HG03457 (cell line): ENCODE measurements at regions not wholly inside any gene's neighbourhood (a gene's known extent, or its start where the extent isn't known, plus 50 kb on each side); places are given as distances from the start of the nearest gene placed in this dataset.

Source experiments
- ATAC-seq: cut with Tn5 transposase; IDR thresholded peaks from one replicate; pipeline ENCODE4 v1.9.1; 2021; ENCODE audit warnings: moderate number of reproducible peaks; ENCODE audit not compliant: unreplicated experiment

DNA sequence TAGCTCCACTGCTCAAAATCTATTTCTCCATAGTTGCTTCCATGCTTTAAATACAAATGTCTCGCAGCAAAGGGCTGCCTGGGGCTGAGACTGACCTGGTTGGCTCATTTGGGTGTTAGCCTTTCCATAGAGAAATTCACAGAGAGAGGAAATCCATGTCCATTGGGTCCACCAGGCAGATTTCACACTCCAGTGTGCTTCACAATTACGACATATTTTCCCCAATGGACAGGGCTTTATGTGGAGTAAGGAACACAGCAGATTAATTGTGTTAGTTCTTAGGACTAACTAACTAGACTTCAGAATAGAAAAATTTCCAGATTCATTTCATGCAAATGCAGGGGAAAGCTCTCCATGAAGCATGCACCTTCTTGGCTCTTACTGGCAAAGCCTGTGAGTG is 180.7 kb downstream of the FBXO15 start:
- no peak for ATAC-seq

DNA sequence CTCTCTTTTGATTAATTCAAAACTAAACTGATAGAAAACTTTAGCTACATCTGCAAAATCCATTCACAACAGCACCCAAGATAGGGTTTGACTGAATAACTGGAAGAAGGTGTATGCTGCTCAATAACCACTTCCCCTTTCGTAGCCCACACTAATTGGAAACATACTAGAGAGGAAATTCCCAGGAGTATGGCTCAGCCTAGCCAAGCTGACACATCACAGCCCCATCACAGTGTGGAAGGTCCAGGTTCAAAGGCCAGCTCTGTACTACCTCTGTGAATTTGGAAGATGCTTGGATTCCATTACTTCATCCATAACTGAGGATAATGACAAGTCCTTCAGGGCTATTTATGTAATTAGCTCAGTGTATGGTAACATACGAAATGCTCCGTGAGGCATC is 185.4 kb downstream of the FBXO15 start:
- ATAC-seq = no peak

DNA sequence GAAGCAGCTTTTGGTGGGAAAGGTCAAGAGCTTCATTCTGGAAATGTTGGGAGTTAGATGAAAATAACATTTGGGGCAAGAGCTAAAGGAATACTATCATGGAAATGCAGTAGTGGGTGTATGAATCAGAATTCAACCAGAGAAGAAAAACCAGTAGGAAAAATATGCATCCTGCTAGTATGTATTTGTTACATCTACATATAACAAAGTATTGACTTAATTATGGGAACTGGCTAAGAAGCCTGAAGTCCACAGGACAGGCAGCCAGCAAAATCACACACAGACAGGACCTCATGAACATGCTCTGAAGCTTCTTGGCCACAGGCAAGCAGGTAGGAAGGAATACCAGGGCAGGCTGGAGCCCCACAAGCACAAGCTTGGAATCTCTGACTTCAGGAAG is 185.8 kb downstream of the FBXO15 start:
- ATAC-seq = no peak

DNA sequence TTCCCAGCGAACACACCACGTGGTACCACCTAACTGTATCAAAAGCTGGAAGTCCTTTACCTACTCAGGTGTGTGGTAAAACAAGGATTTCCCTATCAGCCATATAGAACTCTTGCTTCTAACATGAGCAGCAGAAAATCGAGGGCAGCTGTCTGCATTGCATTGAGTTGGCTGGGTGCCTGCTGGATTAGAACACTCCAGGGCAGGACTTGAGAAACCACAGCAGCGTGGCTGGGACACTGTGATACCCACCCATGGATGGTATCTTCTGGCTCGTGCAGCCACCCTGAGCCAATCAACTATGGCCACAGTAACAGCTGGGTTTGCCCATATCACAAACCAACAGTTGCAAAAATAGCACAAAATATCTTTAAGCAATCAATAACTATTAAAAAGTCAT is 188.3 kb downstream of the FBXO15 start:
- ATAC-seq = no peak

DNA sequence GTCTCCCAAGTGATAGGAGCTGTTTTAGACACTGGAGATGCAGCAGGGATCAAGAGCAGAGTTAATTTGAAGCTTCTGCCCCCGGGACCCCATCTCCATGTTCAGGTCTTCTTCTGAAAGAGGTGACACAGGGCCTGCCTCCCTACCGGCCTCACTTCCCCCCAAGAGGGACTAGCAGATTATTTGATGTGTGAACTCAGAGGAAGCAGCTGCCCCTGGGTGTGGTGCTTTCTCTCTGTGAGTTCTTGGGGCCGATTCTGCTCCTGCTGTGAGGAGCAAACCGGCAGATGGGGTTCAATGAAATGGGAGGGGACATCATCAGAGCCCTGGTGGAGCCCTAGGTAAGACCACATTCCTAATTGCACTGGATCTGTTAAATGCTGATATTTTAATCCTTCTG is 193.4 kb downstream of the FBXO15 start:
- no peak for ATAC-seq

DNA sequence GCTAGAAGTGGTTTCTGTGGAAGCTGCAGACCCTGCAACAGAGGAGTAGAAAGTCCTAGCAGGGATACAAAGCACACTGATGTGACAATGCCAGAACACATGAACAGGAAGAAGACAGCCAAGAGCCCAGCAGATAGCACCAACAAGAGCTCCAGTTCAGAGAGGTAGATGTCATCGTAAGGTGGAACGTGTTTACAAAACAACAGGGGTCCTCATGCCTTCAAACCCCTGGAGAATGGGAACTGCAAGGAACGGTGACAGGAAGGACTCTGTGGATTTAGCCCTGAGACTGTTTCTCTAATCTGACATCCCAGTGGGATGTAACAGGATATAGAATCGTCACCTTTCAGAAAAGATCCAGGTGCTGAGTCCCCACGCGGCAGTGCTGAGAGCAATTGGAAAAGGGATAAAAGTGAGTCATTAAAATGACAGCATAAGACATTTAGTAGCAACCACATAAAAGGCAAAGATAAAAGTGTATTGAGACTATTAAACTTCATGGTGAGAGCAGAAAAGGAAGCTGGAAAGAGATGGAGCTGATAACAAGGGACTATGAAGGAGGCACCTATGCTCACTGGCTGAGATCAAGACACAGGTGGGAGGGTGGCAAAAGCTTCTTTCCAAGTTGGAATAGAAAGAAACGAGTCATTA is 195.2 kb downstream of the FBXO15 start:
- no peak for ATAC-seq

DNA sequence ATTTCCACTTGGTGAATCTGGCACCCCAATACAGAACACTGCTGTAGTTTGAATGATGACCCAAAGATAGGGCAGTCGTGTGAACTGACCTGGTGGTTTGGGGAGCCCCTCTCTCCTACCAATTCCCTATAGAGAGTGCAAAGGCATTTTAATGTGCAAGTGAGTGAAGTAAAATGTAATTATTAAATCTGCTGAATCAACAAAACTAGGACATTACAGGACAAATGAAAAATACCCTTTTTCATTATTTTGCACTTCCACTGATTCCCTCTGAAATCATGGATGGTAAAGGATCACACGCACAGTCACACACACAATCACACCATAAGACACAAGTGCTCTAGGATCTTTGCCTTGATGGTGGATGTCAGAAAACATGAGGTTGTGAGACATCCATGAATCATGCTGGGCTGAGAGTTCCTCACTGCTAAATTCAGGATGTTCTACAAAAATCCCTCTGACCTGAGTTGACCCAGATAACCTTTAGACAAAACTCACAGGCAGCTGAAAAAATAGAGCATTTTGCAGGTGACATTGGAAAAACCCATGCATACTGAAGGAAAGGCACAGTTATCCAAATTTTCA is 197.4 kb downstream of the FBXO15 start:
- no peak for ATAC-seq

DNA sequence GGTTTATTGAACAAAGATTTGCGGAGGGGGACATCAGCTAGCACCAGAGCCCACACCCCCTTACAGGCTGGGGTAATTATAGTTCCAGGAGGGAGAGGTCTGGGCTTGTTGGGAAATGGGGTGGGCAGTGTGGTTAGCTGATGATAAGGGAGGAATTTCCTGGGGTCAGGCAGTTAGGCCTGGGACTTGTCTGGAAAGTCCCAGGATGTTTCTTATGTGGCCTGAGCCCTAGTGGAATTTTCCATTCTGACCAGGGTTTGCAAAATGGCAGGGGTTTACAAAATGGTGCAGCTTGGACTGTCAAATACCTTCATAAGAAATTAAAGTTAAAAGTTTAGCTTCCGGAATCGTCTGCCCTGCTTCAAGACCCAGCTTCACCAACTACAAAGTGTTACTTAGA is 199.1 kb downstream of the FBXO15 start:
- ATAC-seq = no peak

DNA sequence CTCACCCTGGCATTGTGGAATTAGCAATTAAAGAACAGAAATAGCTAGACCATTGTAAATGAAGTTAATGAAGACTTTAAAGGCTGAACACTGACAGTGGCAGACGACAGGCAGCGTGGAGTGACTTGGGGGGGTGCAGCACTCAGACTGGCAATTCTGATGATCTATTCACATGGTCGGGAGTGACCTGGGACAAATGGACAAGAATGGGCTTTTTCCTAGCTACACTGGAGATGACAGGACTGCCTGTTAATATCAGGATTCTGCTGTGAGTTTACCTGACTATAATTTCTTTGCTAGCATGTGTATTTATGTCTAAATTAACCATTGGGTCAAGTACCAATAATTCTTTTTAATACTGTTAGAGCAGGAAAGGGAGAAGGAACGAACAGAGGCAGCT is 199.6 kb downstream of the FBXO15 start:
- no peak for ATAC-seq

DNA sequence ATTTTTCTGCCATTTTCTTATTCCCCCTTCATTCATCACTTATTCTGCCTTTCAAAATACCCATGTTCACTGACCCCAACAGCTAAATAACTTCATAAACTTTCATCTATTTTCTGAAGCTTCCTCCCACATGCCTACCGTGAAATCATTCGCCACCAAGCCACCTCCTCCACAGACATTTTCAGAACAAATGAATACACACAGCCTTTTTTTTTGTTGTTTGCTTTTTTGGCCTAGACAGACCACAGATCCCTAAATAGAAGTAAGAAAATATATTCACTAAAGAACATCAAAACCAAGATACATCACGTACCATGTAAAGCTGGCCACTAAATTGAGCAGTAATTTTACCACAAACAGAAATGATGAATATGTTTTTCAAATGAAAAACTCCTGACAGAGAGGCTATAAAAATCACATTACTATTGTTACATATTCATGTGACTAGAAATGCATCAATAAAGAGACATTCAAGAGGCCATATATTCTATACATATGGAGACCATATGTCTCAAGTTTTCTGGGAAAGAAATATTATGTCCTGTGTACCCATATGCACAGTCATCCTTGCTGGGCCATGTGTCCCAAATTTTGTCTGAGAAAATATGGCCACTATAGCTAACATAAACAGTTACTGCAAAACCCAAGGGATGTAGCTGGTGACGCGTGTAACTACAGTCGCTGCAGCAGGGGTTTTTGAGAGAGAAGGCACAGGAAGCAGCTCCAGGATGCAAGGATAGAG is 200.3 kb downstream of the FBXO15 start:
- ATAC-seq = no peak

DNA sequence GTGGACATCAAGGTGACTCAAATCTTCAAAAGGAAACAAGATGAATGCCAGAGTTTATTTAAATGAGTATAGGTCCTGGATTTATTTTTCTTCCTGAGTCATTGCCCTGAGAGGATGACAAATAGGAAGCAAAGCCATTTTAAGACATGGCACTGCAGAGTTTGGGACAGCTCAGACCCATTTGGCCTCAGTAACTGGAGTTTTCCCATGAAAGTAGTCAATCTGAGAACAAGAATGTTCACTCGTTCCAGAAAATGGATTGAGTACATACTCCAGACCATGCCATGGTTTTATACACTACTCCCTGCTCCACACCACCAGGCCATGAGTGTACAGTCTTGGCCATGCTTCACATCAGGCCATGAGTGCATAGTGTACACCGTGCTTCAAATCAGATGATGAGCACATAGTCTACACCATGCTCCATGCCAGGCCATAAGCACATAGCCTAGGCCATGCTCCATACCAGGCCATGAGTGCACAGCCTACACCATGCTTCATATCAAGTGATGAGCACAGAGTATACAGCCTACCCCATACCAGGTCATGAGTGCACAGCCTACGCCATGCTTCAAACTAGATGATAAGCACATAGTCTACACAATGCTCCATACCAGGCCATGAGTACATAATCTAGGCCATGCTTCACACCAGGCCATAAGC is 202.4 kb downstream of the FBXO15 start:
- no peak for ATAC-seq

DNA sequence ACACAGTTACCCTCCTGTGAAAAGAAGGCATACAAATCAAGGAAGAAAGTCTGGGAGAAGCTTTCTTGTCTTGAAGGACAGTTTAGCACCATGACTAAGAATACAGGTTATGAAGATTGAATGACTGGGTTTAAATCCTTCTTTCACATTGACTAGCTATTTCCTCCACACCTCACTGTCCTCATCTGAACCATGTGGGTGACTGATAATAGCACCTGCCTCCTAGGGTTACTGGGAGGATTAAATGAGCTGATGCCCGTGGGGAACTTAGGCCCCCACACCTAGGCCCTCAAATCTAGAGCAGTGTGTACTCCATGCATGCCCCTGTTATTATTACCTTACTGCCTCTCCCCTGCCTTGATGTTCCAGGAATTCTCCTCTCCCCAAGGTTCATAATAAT is 202.9 kb downstream of the FBXO15 start:
- no peak for ATAC-seq

DNA sequence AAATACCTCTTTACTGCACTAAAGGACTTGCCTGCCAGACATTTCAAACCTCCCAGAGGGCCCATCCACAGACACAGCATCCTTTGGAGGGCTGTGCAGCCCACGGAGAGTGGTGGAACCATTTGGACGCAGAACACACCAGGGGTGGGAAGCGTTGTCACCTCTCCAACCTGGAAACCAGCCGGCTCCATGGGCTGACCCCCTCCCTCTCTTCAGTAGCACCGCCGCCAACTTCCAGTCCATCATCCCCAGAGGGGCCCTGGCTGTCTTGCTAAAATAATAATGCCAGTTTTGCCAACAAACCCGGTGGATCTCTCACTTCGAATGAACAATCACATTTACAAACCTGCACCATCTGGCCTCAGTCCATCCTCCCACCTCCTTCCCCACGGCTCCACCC is 203.9 kb downstream of the FBXO15 start:
- no peak for ATAC-seq

DNA sequence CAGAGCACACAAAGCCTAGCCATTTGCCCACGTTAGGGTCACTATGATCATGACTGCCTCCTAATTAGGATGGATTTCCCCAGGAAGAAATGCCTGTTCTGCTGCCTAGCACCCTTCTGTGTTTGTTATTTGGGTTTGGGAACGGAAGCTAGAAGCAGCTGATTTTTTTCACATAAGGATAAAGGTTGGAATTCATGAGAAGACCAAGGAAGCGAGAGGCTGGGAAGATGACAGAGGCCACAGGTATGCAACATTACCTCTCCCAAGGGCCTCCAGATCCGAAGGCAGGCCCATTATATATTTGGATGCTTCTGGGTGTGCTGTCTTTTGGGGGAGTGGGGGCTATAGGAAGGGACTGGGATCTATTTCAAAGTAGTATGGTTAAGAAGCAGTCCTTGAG is 204.7 kb downstream of the FBXO15 start:
- ATAC-seq = no peak

DNA sequence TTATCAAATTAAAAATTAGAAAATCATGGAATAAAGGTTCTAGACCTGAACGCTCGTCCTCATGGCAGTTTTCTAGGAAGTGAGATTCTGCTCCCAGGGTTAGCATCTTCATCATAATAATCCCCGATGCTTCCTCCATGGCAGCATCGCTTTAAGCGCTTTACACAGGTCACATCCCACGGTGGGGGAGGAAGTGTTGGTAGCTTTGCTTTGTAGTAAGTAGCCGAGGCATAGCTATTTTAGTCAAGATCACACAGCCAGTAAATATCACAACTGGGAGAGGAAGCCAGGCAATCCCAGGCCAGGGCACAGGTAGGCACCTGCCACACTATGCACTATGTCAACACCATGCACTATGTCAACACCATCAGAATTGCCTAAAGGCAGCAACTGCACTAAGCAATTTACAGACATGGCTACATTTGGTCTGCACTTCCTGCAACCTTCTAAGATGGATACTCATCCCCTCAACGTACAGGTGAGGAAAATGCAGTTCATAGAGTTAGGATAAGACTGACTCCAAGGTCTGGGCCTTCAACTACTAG is 205.5 kb downstream of the FBXO15 start:
- no peak for ATAC-seq

DNA sequence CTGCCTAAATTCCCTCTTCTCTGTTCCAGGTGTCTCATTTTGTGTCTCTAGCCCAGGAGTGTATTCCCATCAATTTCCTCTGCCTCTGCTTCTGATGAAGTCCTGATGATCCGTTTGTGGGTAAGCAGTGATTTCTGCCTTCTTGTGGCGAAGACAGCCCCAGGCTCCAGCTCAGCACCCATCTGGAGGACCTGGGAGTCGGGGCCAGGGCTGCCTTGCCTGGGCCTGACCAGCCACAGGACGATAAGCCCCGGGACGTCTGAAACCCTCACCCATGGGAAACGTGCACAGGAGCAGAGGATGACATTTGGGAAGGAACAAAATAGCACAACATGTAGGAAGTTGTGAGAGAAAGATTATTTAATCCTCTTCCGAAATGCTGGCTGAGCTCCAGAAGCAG is 206.9 kb downstream of the FBXO15 start:
- ATAC-seq = no peak

DNA sequence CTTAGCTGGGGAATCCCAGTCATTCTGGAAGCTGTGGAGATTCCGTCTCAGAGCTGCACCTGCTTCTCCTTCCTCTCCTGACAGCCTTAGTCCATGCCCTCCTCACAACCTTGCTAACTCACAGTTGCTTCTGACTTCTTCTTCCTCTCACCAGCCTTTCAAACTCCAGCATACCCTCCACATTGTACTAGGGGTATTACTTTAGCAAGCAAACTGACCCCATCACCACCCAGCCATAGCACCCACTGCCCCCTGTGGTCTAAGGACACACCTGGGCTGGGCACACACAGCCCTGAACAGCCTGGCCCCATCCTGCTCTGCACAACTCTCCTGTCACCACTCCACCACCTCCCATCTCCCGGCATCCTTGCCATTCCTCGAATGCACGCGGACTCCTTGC is 208.2 kb downstream of the FBXO15 start:
- no peak for ATAC-seq

DNA sequence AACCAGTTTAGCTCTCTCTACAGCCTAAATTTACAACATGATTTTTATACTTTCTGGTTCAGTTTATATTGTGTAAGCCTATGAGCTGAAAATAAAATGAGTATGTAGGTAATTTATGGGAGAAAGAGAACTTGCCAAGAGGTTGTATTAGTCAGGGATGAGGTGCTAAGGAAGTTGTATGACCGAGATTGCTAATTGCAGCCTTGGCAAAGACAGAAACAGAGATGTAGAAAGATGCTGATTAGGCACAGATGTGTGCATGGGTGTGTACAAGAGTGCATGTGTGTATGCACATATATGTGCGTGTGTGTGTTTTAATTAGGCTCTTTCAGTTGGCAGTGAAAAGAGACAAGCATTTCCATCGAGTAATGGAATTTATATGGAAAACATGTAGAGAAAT is 213.9 kb downstream of the FBXO15 start:
- ATAC-seq = no peak

DNA sequence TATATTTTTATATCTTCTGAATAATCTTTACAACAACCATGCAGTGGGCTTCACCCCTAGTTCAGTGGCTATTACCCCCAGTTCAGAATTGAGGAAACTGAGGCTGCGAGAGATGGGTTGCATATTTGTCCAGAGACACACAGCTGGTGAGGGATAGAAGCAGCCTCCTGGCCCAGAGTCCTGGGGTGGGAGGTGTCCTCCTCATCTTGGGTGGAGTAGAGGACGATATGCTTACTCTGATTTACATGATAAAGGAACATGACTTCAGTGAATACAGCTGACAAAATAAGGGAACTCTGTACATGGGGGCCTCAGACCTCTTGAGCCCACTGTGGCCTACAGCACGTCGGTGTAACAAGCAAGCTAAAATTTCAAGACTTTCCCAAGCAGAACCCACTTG is 214.7 kb downstream of the FBXO15 start:
- no peak for ATAC-seq

DNA sequence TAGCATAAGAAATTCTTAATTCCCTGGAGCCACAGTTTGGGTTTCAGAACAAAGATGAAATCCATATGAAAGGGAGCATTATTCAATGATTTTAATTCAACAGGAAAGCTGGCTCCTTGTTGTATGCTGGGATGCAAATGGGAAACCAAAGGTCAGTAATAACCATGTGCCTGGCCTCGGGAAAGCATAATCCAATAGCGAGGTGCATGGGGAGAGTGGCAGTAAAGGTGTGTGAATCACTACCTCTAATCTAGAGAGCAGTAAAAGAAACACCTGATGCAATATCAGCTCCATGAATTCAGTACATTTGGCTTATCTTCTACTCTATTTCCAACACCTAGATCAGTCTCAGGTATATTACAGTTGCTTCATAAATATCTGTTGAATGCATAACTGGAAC is 220.1 kb downstream of the FBXO15 start:
- ATAC-seq = no peak

DNA sequence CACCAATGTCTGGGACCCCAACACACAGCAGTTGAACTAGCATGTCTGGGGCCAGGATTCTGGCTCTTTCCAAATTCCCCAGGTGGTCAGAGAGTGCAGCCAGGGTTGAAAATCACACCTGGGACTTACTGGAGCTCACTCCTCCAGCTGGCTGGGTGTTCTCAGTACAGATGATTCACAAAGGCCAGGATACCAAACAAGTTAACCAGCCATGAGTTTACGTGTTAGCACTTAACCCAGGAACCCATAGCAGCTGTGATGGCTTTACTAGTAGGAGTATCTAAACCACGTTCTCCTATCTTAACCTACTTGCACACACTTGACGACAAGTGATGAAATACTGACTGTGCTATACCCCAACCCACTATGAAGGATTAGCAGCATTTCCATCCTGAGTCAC is 222.8 kb downstream of the FBXO15 start:
- ATAC-seq = no peak

DNA sequence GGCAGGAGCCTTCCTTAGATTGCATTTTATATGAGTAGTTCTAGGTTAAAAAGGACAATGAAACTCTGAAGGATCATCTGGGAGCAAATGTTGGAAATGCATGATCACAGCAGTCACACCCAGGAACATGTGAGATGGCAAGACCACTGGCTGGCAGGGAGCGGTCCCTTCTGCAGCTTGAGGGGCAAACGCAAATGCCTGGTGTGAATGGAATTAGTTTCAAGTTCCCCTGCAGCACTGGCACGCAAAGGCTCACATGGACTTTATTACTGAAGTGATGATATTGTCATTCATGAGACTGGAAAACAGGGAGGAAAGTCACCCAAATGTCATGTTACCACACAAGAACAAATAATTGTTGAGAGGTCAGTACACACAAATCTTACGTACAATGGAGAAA is 223.3 kb downstream of the FBXO15 start:
- ATAC-seq = no peak
